ENCODE measurements at regions not wholly inside any gene's neighbourhood (a gene's known extent, or its start where the extent isn't known, plus 50 kb on each side); places are given as distances from the start of the nearest gene placed in this dataset.
"Not testable (repeated sequence)": the region's sequence is repeated elsewhere in the genome, so short reads cannot be mapped to it uniquely, and the experiment has no call there.

GRCh38 chr2:209002054-209002453 lies 421.8 kb upstream of the MAP2 start:
- Histone ChIP-seq H2AFZ (ENCODE audit: low read length) (no peak overlapping the region), H3K4me1 (ENCODE audit: insufficient read depth, low read length, poor library complexity, severe bottlenecking) (no peaks in the 10 kb centered on the region), H3K36me3 (ENCODE audit: insufficient read depth, low read length) (no peaks in the 10 kb centered on the region), H3K4me2 (ENCODE audit: low read depth, low read length, poor library complexity, severe bottlenecking) (no peak overlapping the region), H3K9ac (ENCODE audit: low read depth, low read length, poor library complexity, severe bottlenecking) (no peak overlapping the region), H3K9me3 (ENCODE audit: insufficient read depth, low read depth, low read length) (0 out of 2 replicates have a peak, but pooled peaks cover 5% of the 10 kb centered on the region), H3K9me2 (replicated peaks; ENCODE audit: low read depth, low read length) (no peaks in the 10 kb centered on the region), H3K79me2 (ENCODE audit: insufficient read depth, low read length) (no peaks in the 10 kb centered on the region), H3K4me3 (ENCODE audit: low read length, poor library complexity, severe bottlenecking) (no peak overlapping the region), H4K20me1 (ENCODE audit: insufficient read depth, low read length, poor library complexity, severe bottlenecking) (no peaks in the 10 kb centered on the region), H3F3A (ENCODE audit: low read depth) (no peaks in the 10 kb centered on the region), H3K27me3 (ENCODE audit: insufficient read depth, low read length, poor library complexity, severe bottlenecking) (no peaks in the 10 kb centered on the region)
- TF ChIP-seq CTCF (conservative IDR thresholded peaks at IDR 0.05; ENCODE audit: low read length) (no peak), EZH2phosphoT487 (IDR thresholded peaks at IDR 0.05; ENCODE audit: borderline replicate concordance) (no peak)

- no peaks in the 10 kb centered on the region for H3K4me1 ChIP-seq (ENCODE audit: insufficient read depth, low read length, poor library complexity, severe bottlenecking)
- H3K4me3 ChIP-seq (ENCODE audit: low read length, poor library complexity, severe bottlenecking), result no peak overlapping the region
- H2AFZ ChIP-seq (ENCODE audit: low read length), result no peak overlapping the region
- no peaks in the 10 kb centered on the region for H3F3A ChIP-seq (ENCODE audit: low read depth)
- H4K20me1 ChIP-seq (ENCODE audit: insufficient read depth, low read length, poor library complexity, severe bottlenecking), result no peaks in the 10 kb centered on the region
- H3K27me3 ChIP-seq (ENCODE audit: insufficient read depth, low read length, poor library complexity, severe bottlenecking), result no peaks in the 10 kb centered on the region
- no peak overlapping the region for H3K4me2 ChIP-seq (ENCODE audit: low read depth, low read length, poor library complexity, severe bottlenecking)
- H3K9me2 ChIP-seq (replicated peaks; ENCODE audit: low read depth, low read length), result no peaks in the 10 kb centered on the region
- 0 out of 2 replicates have a peak, but pooled peaks cover 5% of the 10 kb centered on the region for H3K9me3 ChIP-seq (ENCODE audit: insufficient read depth, low read depth, low read length)
- H3K36me3 ChIP-seq (ENCODE audit: insufficient read depth, low read length), result no peaks in the 10 kb centered on the region
- no peak for TF ChIP-seq CTCF (conservative IDR thresholded peaks at IDR 0.05; ENCODE audit: low read length)
- no peak for TF ChIP-seq EZH2phosphoT487 (IDR thresholded peaks at IDR 0.05; ENCODE audit: borderline replicate concordance)
- no peaks in the 10 kb centered on the region for H3K79me2 ChIP-seq (ENCODE audit: insufficient read depth, low read length)
- no peak overlapping the region for H3K9ac ChIP-seq (ENCODE audit: low read depth, low read length, poor library complexity, severe bottlenecking)
These were observed 418.5 kb upstream of the MAP2 start for GRCh38 chr2:209005371-209005770.

GRCh38 chr2:209008636-209009287 lies 415.1 kb upstream of the MAP2 start:
- H3K9me3 ChIP-seq (ENCODE audit: insufficient read depth, low read depth, low read length), result no peaks in the 10 kb centered on the region
- H3K79me2 ChIP-seq (ENCODE audit: insufficient read depth, low read length), result no peaks in the 10 kb centered on the region
- H3K4me2 ChIP-seq (ENCODE audit: low read depth, low read length, poor library complexity, severe bottlenecking), result no peak overlapping the region
- no peak overlapping the region for H3K9ac ChIP-seq (ENCODE audit: low read depth, low read length, poor library complexity, severe bottlenecking)
- no peaks in the 10 kb centered on the region for H3K4me1 ChIP-seq (ENCODE audit: insufficient read depth, low read length, poor library complexity, severe bottlenecking)
- H4K20me1 ChIP-seq (ENCODE audit: insufficient read depth, low read length, poor library complexity, severe bottlenecking), result no peaks in the 10 kb centered on the region
- H3F3A ChIP-seq (ENCODE audit: low read depth), result no peaks in the 10 kb centered on the region
- H3K4me3 ChIP-seq (ENCODE audit: low read length, poor library complexity, severe bottlenecking), result no peak overlapping the region
- H3K36me3 ChIP-seq (ENCODE audit: insufficient read depth, low read length), result no peaks in the 10 kb centered on the region
- no peak overlapping the region for H2AFZ ChIP-seq (ENCODE audit: low read length)
- TF ChIP-seq EZH2phosphoT487 (IDR thresholded peaks at IDR 0.05; ENCODE audit: borderline replicate concordance) (no peak), CTCF (conservative IDR thresholded peaks at IDR 0.05; ENCODE audit: low read length) (no peak)
- no peaks in the 10 kb centered on the region for H3K27me3 ChIP-seq (ENCODE audit: insufficient read depth, low read length, poor library complexity, severe bottlenecking)
- no peaks in the 10 kb centered on the region for H3K9me2 ChIP-seq (replicated peaks; ENCODE audit: low read depth, low read length)

- H3F3A ChIP-seq (ENCODE audit: low read depth); H3K36me3 ChIP-seq (ENCODE audit: insufficient read depth, low read length); H3K4me1 ChIP-seq (ENCODE audit: insufficient read depth, low read length, poor library complexity, severe bottlenecking); H2AFZ ChIP-seq (ENCODE audit: low read length); H3K4me3 ChIP-seq (ENCODE audit: low read length, poor library complexity, severe bottlenecking); H3K79me2 ChIP-seq (ENCODE audit: insufficient read depth, low read length); H3K9ac ChIP-seq (ENCODE audit: low read depth, low read length, poor library complexity, severe bottlenecking); H4K20me1 ChIP-seq (ENCODE audit: insufficient read depth, low read length, poor library complexity, severe bottlenecking); H3K9me3 ChIP-seq (ENCODE audit: insufficient read depth, low read depth, low read length); H3K4me2 ChIP-seq (ENCODE audit: low read depth, low read length, poor library complexity, severe bottlenecking); H3K27me3 ChIP-seq (ENCODE audit: insufficient read depth, low read length, poor library complexity, severe bottlenecking); H3K9me2 ChIP-seq (replicated peaks; ENCODE audit: low read depth, low read length): not testable (repeated sequence)
These were observed 405.2 kb upstream of the MAP2 start for GRCh38 chr2:209018633-209019032.

Measured in Loucy (cell line).